Activated CD8-positive, alpha-beta T cell treated with anti-CD3 and anti-CD28 coated beads for 36 hours (primary cell): ENCODE measurements at regions not wholly inside any gene's neighbourhood (a gene's known extent, or its start where the extent isn't known, plus 50 kb on each side); places are given as distances from the start of the nearest gene placed in this dataset.

Experiments used
- ATAC-seq: fragments of 200-7000 bp; cut with Tn5 transposase; one replicate; pipeline ENCODE4 v1.10.0; 2021; ENCODE audit warnings: mild to moderate bottlenecking, moderate library complexity
- CTCF ChIA-PET: fragments of 350-600 bp; sonication (Branson Sonifier 250); formaldehyde crosslinking; loops from one replicate; lab custom pipeline; 2021; ENCODE audit warnings: antibody characterized with exemption; lab: Charles Lee
- POLR2A ChIA-PET: fragments of 350-600 bp; sonication (Branson Sonifier 250); formaldehyde crosslinking; loops from one replicate; lab custom pipeline; 2021; ENCODE audit warnings: antibody characterized with exemption; lab: Charles Lee
- DNase-seq: peaks from one replicate; pipeline ENCODE4 v3.0.0-alpha.2; 2020
- H3K27ac Mint-ChIP-seq: one replicate; pipeline ENCODE4 v1.8.0; 2021; ENCODE audit warnings: mild to moderate bottlenecking, mixed read lengths
- H3K27me3 Mint-ChIP-seq: one replicate; pipeline ENCODE4 v1.8.0; 2021; ENCODE audit warnings: mixed read lengths
- H3K36me3 Mint-ChIP-seq: one replicate; pipeline ENCODE4 v1.8.0; 2021; ENCODE audit warnings: low read depth, mixed read lengths
- H3K4me1 Mint-ChIP-seq: one replicate; pipeline ENCODE4 v1.8.0; 2021; ENCODE audit warnings: low read depth, mixed read lengths
- H3K4me3 Mint-ChIP-seq: one replicate; pipeline ENCODE4 v1.8.0; 2021; ENCODE audit warnings: mild to moderate bottlenecking, moderate library complexity, mixed read lengths
- H3K9me3 Mint-ChIP-seq: one replicate; pipeline ENCODE4 v1.8.0; 2021; ENCODE audit warnings: mixed read lengths
- intact Hi-C: fragments of 100-400 bp; cut with micrococcal nuclease; formaldehyde crosslinking; loops from one replicate; pipeline ENCODE4 v1.10.0; 2022
- TF ChIP-seq, protein P1 (sequence below): fragments of 200-600 bp; IDR thresholded peaks from one replicate; pipeline ENCODE4 v1.8.0; 2022; ENCODE audit warnings: antibody characterized with exemption, mild to moderate bottlenecking

DNA sequence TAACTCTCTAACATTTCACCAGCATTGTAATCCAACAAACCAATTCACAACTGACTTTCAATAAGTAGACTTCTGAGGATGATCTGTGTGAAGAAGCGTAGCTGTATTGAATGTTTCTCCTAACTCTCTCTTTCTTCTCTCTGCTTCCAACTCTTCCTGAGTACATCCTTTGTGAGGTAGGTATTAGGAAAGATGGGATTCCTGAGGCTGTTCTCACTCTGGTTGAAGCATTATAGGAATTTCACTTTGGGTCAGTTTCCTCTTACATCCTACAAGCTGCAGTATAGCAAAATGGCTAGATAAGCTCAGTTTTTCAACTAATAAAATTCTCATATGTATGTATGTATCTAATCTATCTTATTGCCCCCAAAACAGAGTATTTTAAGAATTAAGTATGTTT is 702.8 kb downstream of the CETN3 start:
- no peaks in the 10 kb centered on the region for H3K27me3 Mint-ChIP-seq
- POLR2A ChIA-PET, result no interaction called here
- H3K4me3 Mint-ChIP-seq, result no peak overlapping the region
- intact Hi-C loops, result no loop called here
- no peak overlapping the region for H3K27ac Mint-ChIP-seq
- CTCF ChIA-PET, result no interaction called here
- no peaks in the 10 kb centered on the region for H3K4me1 Mint-ChIP-seq
- no peaks in the 10 kb centered on the region for H3K9me3 Mint-ChIP-seq
- H3K36me3 Mint-ChIP-seq, result no peaks in the 10 kb centered on the region
- DNase-seq (no peak), ATAC-seq (no peak)
- TF ChIP-seq, protein P1, sequence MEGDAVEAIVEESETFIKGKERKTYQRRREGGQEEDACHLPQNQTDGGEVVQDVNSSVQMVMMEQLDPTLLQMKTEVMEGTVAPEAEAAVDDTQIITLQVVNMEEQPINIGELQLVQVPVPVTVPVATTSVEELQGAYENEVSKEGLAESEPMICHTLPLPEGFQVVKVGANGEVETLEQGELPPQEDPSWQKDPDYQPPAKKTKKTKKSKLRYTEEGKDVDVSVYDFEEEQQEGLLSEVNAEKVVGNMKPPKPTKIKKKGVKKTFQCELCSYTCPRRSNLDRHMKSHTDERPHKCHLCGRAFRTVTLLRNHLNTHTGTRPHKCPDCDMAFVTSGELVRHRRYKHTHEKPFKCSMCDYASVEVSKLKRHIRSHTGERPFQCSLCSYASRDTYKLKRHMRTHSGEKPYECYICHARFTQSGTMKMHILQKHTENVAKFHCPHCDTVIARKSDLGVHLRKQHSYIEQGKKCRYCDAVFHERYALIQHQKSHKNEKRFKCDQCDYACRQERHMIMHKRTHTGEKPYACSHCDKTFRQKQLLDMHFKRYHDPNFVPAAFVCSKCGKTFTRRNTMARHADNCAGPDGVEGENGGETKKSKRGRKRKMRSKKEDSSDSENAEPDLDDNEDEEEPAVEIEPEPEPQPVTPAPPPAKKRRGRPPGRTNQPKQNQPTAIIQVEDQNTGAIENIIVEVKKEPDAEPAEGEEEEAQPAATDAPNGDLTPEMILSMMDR, result no peak

DNA sequence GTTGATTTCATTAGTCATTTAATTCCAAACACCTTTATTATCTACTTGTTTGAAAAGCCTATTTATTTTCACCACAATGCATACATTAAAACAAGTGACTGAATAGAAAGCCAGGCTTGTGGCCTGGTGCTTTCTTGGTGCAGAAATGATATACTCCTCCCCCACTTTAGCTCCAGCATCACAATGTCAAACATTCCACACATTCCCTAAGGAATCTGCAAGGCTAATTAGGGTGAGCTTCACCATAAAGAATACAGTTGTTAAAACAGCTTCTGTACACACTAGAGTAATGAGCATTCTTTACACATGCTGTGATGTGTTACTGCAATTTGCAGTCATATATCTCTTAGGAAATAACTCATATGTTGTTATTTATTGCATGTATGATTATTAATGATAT is 705.7 kb downstream of the CETN3 start:
- TF ChIP-seq, protein P1, result no peak
- CTCF ChIA-PET, result no interaction called here
- no peak for ATAC-seq

DNA sequence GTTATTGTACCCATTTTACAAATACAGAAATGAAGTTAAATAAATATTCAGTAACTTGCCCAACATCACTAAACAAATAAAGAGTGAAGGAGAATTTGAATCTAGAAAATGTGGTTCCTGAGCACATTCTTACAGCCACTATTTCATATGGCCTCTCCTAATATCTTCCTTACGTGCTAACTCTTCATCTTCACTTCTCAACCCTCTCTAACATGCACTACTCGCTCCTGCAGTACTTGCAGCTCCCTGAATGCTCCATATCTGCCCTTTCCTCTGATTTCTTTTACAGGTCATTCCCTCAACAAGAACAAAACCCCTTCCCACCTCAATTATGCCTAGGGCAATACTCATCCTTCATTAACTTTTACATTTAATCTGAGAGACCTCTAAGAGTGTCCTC is 711.5 kb downstream of the CETN3 start:
- TF ChIP-seq, protein P1, result no peak
- DNase-seq (no peak), ATAC-seq (no peak)
- Mint-ChIP-seq H3K36me3 (no peaks in the 10 kb centered on the region), H3K27me3 (no peaks in the 10 kb centered on the region), H3K4me1 (no peaks in the 10 kb centered on the region), H3K27ac (no peak overlapping the region), H3K9me3 (no peaks in the 10 kb centered on the region), H3K4me3 (no peak overlapping the region)
- intact Hi-C loops, result no loop called here
- ChIA-PET CTCF (no interaction called here), POLR2A (no interaction called here)

More for the DNA sequence above, 705.7 kb downstream of the CETN3 start:
- Mint-ChIP-seq H3K4me1 (no peaks in the 10 kb centered on the region), H3K9me3 (no peaks in the 10 kb centered on the region), H3K4me3 (no peak overlapping the region), H3K36me3 (no peaks in the 10 kb centered on the region), H3K27ac (no peak overlapping the region), H3K27me3 (no peaks in the 10 kb centered on the region)
- intact Hi-C loops, result no loop called here
- no peak for DNase-seq
- POLR2A ChIA-PET, result no interaction called here

DNA sequence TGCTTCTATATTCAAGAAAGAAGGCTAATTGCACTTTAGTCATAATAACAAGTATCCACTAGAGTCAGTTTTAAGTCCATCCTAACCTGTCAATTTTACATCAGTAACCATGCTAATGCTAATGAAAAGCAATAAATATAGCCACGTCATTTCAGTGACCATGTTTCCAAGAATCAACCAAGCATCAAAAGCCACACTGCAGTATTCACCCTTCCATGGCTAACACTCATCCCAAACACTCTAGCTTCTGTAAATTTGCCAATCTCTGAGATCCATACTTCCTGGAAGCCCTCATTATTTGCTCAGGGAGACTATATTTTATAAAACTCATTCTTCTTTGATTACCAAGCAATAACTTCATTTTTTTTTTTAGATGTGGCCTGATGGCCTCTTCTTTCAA is 712.0 kb downstream of the CETN3 start:
- no peaks in the 10 kb centered on the region for H3K4me1 Mint-ChIP-seq
- no peak overlapping the region for H3K4me3 Mint-ChIP-seq
- CTCF ChIA-PET, result no interaction called here
- H3K27me3 Mint-ChIP-seq, result no peaks in the 10 kb centered on the region
- POLR2A ChIA-PET, result no interaction called here
- ATAC-seq (no peak), DNase-seq (no peak)
- no peaks in the 10 kb centered on the region for H3K9me3 Mint-ChIP-seq
- TF ChIP-seq, protein P1, result no peak
- intact Hi-C loops, result no loop called here
- no peak overlapping the region for H3K27ac Mint-ChIP-seq
- no peaks in the 10 kb centered on the region for H3K36me3 Mint-ChIP-seq

DNA sequence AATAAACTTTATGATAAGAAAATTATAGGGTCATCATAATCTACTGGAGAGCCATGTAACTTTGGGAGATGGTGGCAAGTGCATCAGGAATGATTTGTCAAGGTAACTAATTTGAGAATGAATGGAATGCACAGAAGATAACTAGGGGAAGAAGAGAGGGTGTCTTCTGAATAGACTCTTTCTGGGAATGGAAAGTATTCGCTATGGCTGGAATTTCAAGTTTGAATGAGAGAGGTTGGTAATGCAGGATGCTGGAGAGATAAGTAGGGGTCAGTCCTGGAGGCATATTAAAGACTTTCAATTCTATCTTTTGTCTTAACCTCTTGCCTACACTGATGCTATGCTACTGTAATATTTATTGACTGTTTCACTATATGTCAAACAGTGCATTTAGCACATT is 714.2 kb downstream of the CETN3 start:
- no peak overlapping the region for H3K27ac Mint-ChIP-seq
- no peak for ATAC-seq
- no peak for DNase-seq

More for the DNA sequence above, 714.2 kb downstream of the CETN3 start:
- ChIA-PET POLR2A (no interaction called here), CTCF (no interaction called here)
- intact Hi-C loops, result no loop called here
- Mint-ChIP-seq H3K4me1 (no peaks in the 10 kb centered on the region), H3K9me3 (no peaks in the 10 kb centered on the region), H3K36me3 (no peaks in the 10 kb centered on the region), H3K27me3 (no peaks in the 10 kb centered on the region), H3K4me3 (no peak overlapping the region)
- TF ChIP-seq, protein P1, result no peak
